Ishikawa (cell line): ENCODE measurements at regions not wholly inside any gene's neighbourhood (a gene's known extent, or its start where the extent isn't known, plus 50 kb on each side); places are given as distances from the start of the nearest gene placed in this dataset.

Source experiments
- CEBPB ChIP-seq: IDR thresholded peaks from 2 replicates; pipeline ENCODE4 v1.6.1; 2012
- EP300 ChIP-seq: IDR thresholded peaks from 2 replicates; pipeline ENCODE4 v1.6.1; 2012; ENCODE audit warnings: borderline replicate concordance
- FOXM1 ChIP-seq: IDR thresholded peaks from 2 replicates; pipeline ENCODE4 v1.6.1; 2012; ENCODE audit warnings: low read depth, borderline replicate concordance
- MAX ChIP-seq: IDR thresholded peaks from 2 replicates; pipeline ENCODE4 v1.6.1; 2012
- NFIC ChIP-seq: IDR thresholded peaks from 2 replicates; pipeline ENCODE4 v1.6.1; 2012
- RAD21 ChIP-seq: IDR thresholded peaks from 2 replicates; pipeline ENCODE4 v1.6.1; 2012; ENCODE audit warnings: low read depth
- REST ChIP-seq: IDR thresholded peaks from 2 replicates; pipeline ENCODE4 v1.6.1; 2012; ENCODE audit warnings: low read depth, mild to moderate bottlenecking
- TAF1 ChIP-seq: IDR thresholded peaks from 2 replicates; pipeline ENCODE4 v1.6.1; 2012; ENCODE audit warnings: low read depth, mild to moderate bottlenecking
- TCF12 ChIP-seq: IDR thresholded peaks from 2 replicates; pipeline ENCODE4 v1.6.1; 2012; ENCODE audit warnings: low read depth
- TEAD4 ChIP-seq: IDR thresholded peaks from 2 replicates; pipeline ENCODE4 v1.6.1; 2012
- YY1 ChIP-seq: IDR thresholded peaks from 2 replicates; pipeline ENCODE4 v1.6.1; 2012; ENCODE audit warnings: low read depth
- ZBTB7A ChIP-seq: IDR thresholded peaks from 2 replicates; pipeline ENCODE4 v1.6.1; 2012; ENCODE audit warnings: low read depth

- TF ChIP-seq MAX (no peak), RAD21 (no peak), EP300 (no peak), REST (no peak), ZBTB7A (no peak), FOXM1 (no peak), TEAD4 (no peak), TCF12 (no peak), YY1 (no peak), CEBPB (no peak), TAF1 (no peak), NFIC (no peak)
Observed at GRCh38 chr4:23741681-23742191, 148.1 kb downstream of the PPARGC1A start.
